Endodermal cell (in vitro differentiated cells): ENCODE measurements at regions not wholly inside any gene's neighbourhood (a gene's known extent, or its start where the extent isn't known, plus 50 kb on each side); places are given as distances from the start of the nearest gene placed in this dataset.

Source experiments
- DNase-seq: peaks from one replicate; pipeline ENCODE4 v3.0.0-alpha.2; 2017
- H3K27ac ChIP-seq: 2 replicates; pipeline ENCODE4 v1.5.1; 2013; ENCODE audit warnings: mild to moderate bottlenecking, low read depth, low read length, moderate library complexity
- H3K27me3 ChIP-seq: 2 replicates; pipeline ENCODE4 v1.6.1; 2013; ENCODE audit warnings: mild to moderate bottlenecking, low read length, moderate library complexity; ENCODE audit not compliant: insufficient read depth, control insufficient read depth, poor library complexity, severe bottlenecking
- H3K36me3 ChIP-seq: 2 replicates; pipeline ENCODE4 v1.7.0; 2013; ENCODE audit warnings: mild to moderate bottlenecking, low read length, moderate library complexity; ENCODE audit not compliant: control insufficient read depth, insufficient read depth
- H3K4me1 ChIP-seq: one replicate; pipeline ENCODE4 v1.7.0; 2013; ENCODE audit warnings: low read length; ENCODE audit not compliant: control insufficient read depth, insufficient read depth
- H3K4me3 ChIP-seq: 2 replicates; pipeline ENCODE4 v1.5.1; 2013; ENCODE audit warnings: mild to moderate bottlenecking, low read length, moderate library complexity
- H3K9ac ChIP-seq: 2 replicates; pipeline ENCODE4 v1.6.1; 2013; ENCODE audit warnings: mild to moderate bottlenecking, low read length, moderate library complexity; ENCODE audit not compliant: poor library complexity, severe bottlenecking; ENCODE audit errors: extremely low read depth
- H3K9me3 ChIP-seq: 2 replicates; pipeline ENCODE4 v1.6.1; 2013; ENCODE audit warnings: mild to moderate bottlenecking, low read length, moderate library complexity; ENCODE audit not compliant: control insufficient read depth
- H3K27ac Mint-ChIP-seq: 2 replicates; pipeline ENCODE4 v1.8.0; 2020; ENCODE audit warnings: mixed read lengths
- H3K27me3 Mint-ChIP-seq: 2 replicates; pipeline ENCODE4 v1.8.0; 2021; ENCODE audit warnings: mild to moderate bottlenecking, mixed read lengths; ENCODE audit not compliant: insufficient read depth
- H3K36me3 Mint-ChIP-seq: 2 replicates; pipeline ENCODE4 v1.8.0; 2020; ENCODE audit warnings: low read depth, mixed read lengths
- H3K4me1 Mint-ChIP-seq: 2 replicates; pipeline ENCODE4 v1.8.0; 2020; ENCODE audit warnings: mixed read lengths
- H3K4me3 Mint-ChIP-seq: 2 replicates; pipeline ENCODE4 v1.8.0; 2020; ENCODE audit warnings: mild to moderate bottlenecking, moderate library complexity, mixed read lengths
- H3K9me3 Mint-ChIP-seq: 2 replicates; pipeline ENCODE4 v1.8.0; 2020; ENCODE audit warnings: mild to moderate bottlenecking, mixed read lengths
- CTCF ChIP-seq: fragments of 200-600 bp; sonication (generic); conservative IDR thresholded peaks from 2 replicates; pipeline ENCODE4 v1.5.0; 2021; ENCODE audit warnings: antibody characterized with exemption, mild to moderate bottlenecking
- WGBS, 2 experiments: methylation state at CpG; one replicate each; pipeline versions ENCODE4 v1.1.5 to v1.1.7; 2013; ENCODE audit warnings: missing lambda C conversion rate in 2 of 2, mixed read lengths in 1 of 2; ENCODE audit not compliant: insufficient coverage in 1 of 2, insufficient read length in 1 of 2; 5-methylcytosine and 5-hydroxymethylcytosine counted together

- H3K9ac ChIP-seq: no peak overlapping the region
- Mint-ChIP-seq H3K27me3 (no peaks in the 10 kb centered on the region), H3K9me3 (no peaks in the 10 kb centered on the region), H3K4me3 (no peak overlapping the region), H3K27ac (no peak overlapping the region), H3K36me3 (no peaks in the 10 kb centered on the region), H3K4me1 (peaks cover 4% of the 10 kb centered on the region)
- no peak overlapping the region for H3K27ac ChIP-seq
- no peaks in the 10 kb centered on the region for H3K9me3 ChIP-seq
- H3K36me3 ChIP-seq: no peaks in the 10 kb centered on the region
- no peak for DNase-seq
- H3K4me1 ChIP-seq: peaks cover 3% of the 10 kb centered on the region
- 100% methylated on average over 1 of the region's 1 CpG; no CpG with 5 or more reads in 1 of the 2 experiments for WGBS, 2 experiments
- TF ChIP-seq CTCF: no peak
- no peak overlapping the region for H3K4me3 ChIP-seq
- no peaks in the 10 kb centered on the region for H3K27me3 ChIP-seq
Measured at GRCh38 chr2:212900715-212901114, 250.7 kb downstream of the IKZF2 start.

GRCh38 chr2:212898011-212898410, 253.4 kb downstream of the IKZF2 start:
- Histone ChIP-seq H3K4me3 (no peak overlapping the region), H3K4me1 (no peaks in the 10 kb centered on the region), H3K9ac (no peak overlapping the region), H3K36me3 (no peaks in the 10 kb centered on the region), H3K27ac (no peak overlapping the region), H3K9me3 (no peaks in the 10 kb centered on the region), H3K27me3 (no peaks in the 10 kb centered on the region)
- DNase-seq: no peak
- whole genome bisulfite sequencing, 2 experiments: 92 to 97% methylated on average over 3 of the region's 3 CpGs
- H3K9me3 Mint-ChIP-seq: no peaks in the 10 kb centered on the region
- H3K4me3 Mint-ChIP-seq: no peak overlapping the region
- peaks cover 3% of the 10 kb centered on the region for H3K4me1 Mint-ChIP-seq
- TF ChIP-seq CTCF: no peak
- H3K27me3 Mint-ChIP-seq: no peaks in the 10 kb centered on the region
- no peak overlapping the region for H3K27ac Mint-ChIP-seq
- no peaks in the 10 kb centered on the region for H3K36me3 Mint-ChIP-seq

DNA sequence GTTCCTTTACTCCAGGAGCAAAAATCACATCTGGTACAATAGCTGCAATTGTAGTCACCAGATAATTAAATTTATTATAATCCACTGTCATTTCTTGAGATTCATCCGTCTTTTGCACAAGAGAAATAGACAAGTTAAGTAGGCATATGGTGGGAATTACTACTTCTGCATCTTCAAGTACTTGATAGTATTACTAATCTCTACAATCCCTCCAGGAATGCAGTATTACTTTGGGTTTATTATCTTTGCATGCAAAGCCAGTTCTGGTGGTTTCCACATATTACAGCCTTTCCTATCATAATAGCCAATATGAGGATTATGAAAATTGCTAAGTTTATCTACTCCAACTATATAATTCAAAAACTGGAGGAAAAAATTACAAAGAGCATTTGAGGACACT, 254.1 kb downstream of the IKZF2 start:
- Mint-ChIP-seq H3K4me1 (peaks cover 4% of the 10 kb centered on the region), H3K4me3 (no peak overlapping the region), H3K27ac (no peak overlapping the region), H3K9me3 (no peaks in the 10 kb centered on the region), H3K36me3 (no peaks in the 10 kb centered on the region), H3K27me3 (no peaks in the 10 kb centered on the region)
- no peak overlapping the region for H3K4me3 ChIP-seq
- no peaks in the 10 kb centered on the region for H3K9me3 ChIP-seq
- H3K9ac ChIP-seq: no peak overlapping the region
- 80% methylated on average over 1 of the region's 1 CpG; no CpG with 5 or more reads in 1 of the 2 experiments for WGBS, 2 experiments
- no peak for TF ChIP-seq CTCF
- no peaks in the 10 kb centered on the region for H3K27me3 ChIP-seq
- H3K36me3 ChIP-seq: no peaks in the 10 kb centered on the region
- no peaks in the 10 kb centered on the region for H3K4me1 ChIP-seq
- no peak for DNase-seq
- H3K27ac ChIP-seq: no peak overlapping the region
